DOHH2 (cell line): ENCODE measurements at regions not wholly inside any gene's neighbourhood (a gene's known extent, or its start where the extent isn't known, plus 50 kb on each side); places are given as distances from the start of the nearest gene placed in this dataset.

Source experiments
- CTCF ChIP-seq: fragments of 200-600 bp; sonication (generic); IDR thresholded peaks from one replicate; pipeline ENCODE4 v1.5.1; 2014; ENCODE audit warnings: antibody characterized with exemption, mild to moderate bottlenecking, low read depth, low read length; ENCODE audit not compliant: poor library complexity, severe bottlenecking
- EZH2phosphoT487 ChIP-seq: fragments of 200-600 bp; sonication (generic); IDR thresholded peaks from 2 replicates; pipeline ENCODE4 v1.6.1; 2017; ENCODE audit warnings: borderline replicate concordance, mild to moderate bottlenecking, antibody characterized with exemption, low read length, moderate library complexity, mixed read lengths

- TF ChIP-seq CTCF, result no peak
- no peak for TF ChIP-seq EZH2phosphoT487
These were observed 705.4 kb upstream of the PTBP2 start for GRCh38 chr1:96016219-96016618.
